PC-9 (cell line): ENCODE measurements at regions not wholly inside any gene's neighbourhood (a gene's known extent, or its start where the extent isn't known, plus 50 kb on each side); places are given as distances from the start of the nearest gene placed in this dataset. TPM values are rescaled to one million over a fixed set of nuclear protein-coding genes. Genes with fewer than 3 reads are reported as not detected.

Experiments used
- BruUV-seq: library from RNA; stranded (reverse); fragments of 400-500 nt; replicated peaks from 2 replicates; lab custom pipeline; 2021; lab: Mats Ljungman, UMichigan
- CTCF ChIA-PET: fragments of 300-600 bp; sonication (Branson Sonifier 250); formaldehyde crosslinking; loops from one replicate; lab custom pipeline; 2022; ENCODE audit warnings: antibody characterized with exemption; lab: Charles Lee
- POLR2A ChIA-PET: fragments of 300-600 bp; sonication (Branson Sonifier 250); formaldehyde crosslinking; loops from one replicate; lab custom pipeline; 2022; ENCODE audit warnings: antibody characterized with exemption; ENCODE audit not compliant: unreplicated experiment; lab: Charles Lee
- DNase-seq, 2 experiments: peaks; one replicate each; pipeline versions ENCODE4 v3.0.0 to v3.0.0-alpha.2; 2015 to 2022; ENCODE audit warnings: mixed read lengths in 1 of 2
- H2AFZ ChIP-seq: fragments of 200-600 bp; sonication (generic); 2 replicates; pipeline ENCODE4 v1.8.1; 2017; ENCODE audit warnings: antibody characterized with exemption
- H3F3A ChIP-seq: fragments of 200-600 bp; sonication (generic); 2 replicates; pipeline ENCODE4 v1.8.1; 2017; ENCODE audit warnings: antibody characterized with exemption, mild to moderate bottlenecking, low read depth; ENCODE audit not compliant: insufficient read depth
- H3K27ac ChIP-seq: fragments of 200-600 bp; sonication (generic); 2 replicates; pipeline ENCODE4 v1.6.1; 2016; ENCODE audit warnings: mixed run types
- H3K27me3 ChIP-seq: fragments of 200-600 bp; sonication (generic); 2 replicates; pipeline ENCODE4 v1.6.1; 2016; ENCODE audit warnings: low read depth, mixed run types; ENCODE audit not compliant: insufficient read depth
- H3K36me3 ChIP-seq: fragments of 200-600 bp; sonication (generic); 2 replicates; pipeline ENCODE4 v1.6.1; 2016; ENCODE audit warnings: low read depth, mixed run types
- H3K4me1 ChIP-seq: fragments of 200-600 bp; sonication (generic); replicated peaks from 2 replicates; pipeline ENCODE4 v1.6.1; 2016; ENCODE audit warnings: mixed run types; ENCODE audit not compliant: insufficient read depth
- H3K4me2 ChIP-seq: fragments of 200-600 bp; sonication (generic); 2 replicates; pipeline ENCODE4 v1.6.1; 2017; ENCODE audit warnings: mixed run types
- H3K4me3 ChIP-seq: fragments of 200-600 bp; sonication (generic); 2 replicates; pipeline ENCODE4 v1.6.1; 2016; ENCODE audit warnings: mixed run types
- H3K79me2 ChIP-seq: fragments of 200-600 bp; sonication (generic); 2 replicates; pipeline ENCODE4 v1.6.1; 2017; ENCODE audit warnings: low read depth, mixed run types
- H3K9me2 ChIP-seq: fragments of 200-600 bp; sonication (generic); 2 replicates; pipeline ENCODE4 v1.8.1; 2017; ENCODE audit warnings: mild to moderate bottlenecking; ENCODE audit not compliant: insufficient read depth
- H3K9me3 ChIP-seq: fragments of 200-600 bp; sonication (generic); 2 replicates; pipeline ENCODE4 v1.8.1; 2016; ENCODE audit warnings: low read depth; ENCODE audit not compliant: insufficient read depth
- H4K20me1 ChIP-seq: fragments of 200-600 bp; sonication (generic); 2 replicates; pipeline ENCODE4 v1.8.1; 2017; ENCODE audit not compliant: insufficient read depth
- EZH2 ChIP-seq: fragments of 200-600 bp; sonication (generic); IDR thresholded peaks from 2 replicates; pipeline ENCODE4 v1.8.0; 2017; ENCODE audit warnings: antibody characterized with exemption, low read depth
- intact Hi-C: fragments of 100-400 bp; cut with micrococcal nuclease; formaldehyde crosslinking; loops from one replicate; pipeline ENCODE4 v1.10.0; 2022; ENCODE audit not compliant: unreplicated experiment
- microRNA-seq: library from miRNA; unstranded; fragments of <30 nt; microRNA quantifications from one replicate; pipeline ENCODE4 v1.2.0, GENCODE V29; 2021; ENCODE audit warnings: borderline number of aligned reads, borderline replicate concordance
- TF ChIP-seq, protein P1 (sequence below): fragments of 200-600 bp; sonication (generic); conservative IDR thresholded peaks from 2 replicates; pipeline ENCODE4 v1.6.1; 2017; ENCODE audit warnings: mixed run types, antibody characterized with exemption, mild to moderate bottlenecking, moderate library complexity

DNA sequence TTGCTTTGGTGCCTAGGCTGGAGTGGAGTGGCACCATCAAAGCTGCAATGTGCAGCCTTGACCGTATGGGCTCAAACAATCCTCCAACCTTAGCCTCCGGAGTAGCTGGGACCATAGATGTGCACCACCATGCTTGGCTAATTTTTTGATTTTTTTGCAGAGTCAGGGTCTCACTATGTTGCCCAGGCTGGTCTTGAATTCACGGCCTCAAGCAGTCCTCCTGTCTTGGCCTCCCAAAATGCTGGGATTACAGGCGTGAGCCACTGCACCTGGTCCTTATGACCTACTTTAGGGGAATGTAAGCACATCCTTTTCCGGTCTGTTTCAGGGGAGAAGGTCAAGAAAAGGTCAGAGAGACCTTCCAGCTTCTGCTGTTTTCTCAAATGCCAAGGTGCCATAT is 53.4 kb upstream of the SPRED2 start:
- Histone ChIP-seq H3K4me1 (peaks cover 1% of the 10 kb centered on the region; the same call in 1 of the 2 replicates), H3K36me3 (no peaks in the 10 kb centered on the region), H3K4me2 (no peak overlapping the region), H3F3A (0 out of 2 replicates have a peak, but pooled peaks cover under 1% of the 10 kb centered on the region), H3K9me2 (no peaks in the 10 kb centered on the region), H3K9me3 (peaks cover 48% of the 10 kb centered on the region), H4K20me1 (no peaks in the 10 kb centered on the region), H3K27ac (no peak overlapping the region), H2AFZ (no peak overlapping the region), H3K4me3 (no peak overlapping the region), H3K27me3 (no peaks in the 10 kb centered on the region), H3K79me2 (no peaks in the 10 kb centered on the region)
- ChIA-PET POLR2A (no interaction called here), CTCF (no interaction called here)
- no peak for DNase-seq
- TF ChIP-seq, protein P1, sequence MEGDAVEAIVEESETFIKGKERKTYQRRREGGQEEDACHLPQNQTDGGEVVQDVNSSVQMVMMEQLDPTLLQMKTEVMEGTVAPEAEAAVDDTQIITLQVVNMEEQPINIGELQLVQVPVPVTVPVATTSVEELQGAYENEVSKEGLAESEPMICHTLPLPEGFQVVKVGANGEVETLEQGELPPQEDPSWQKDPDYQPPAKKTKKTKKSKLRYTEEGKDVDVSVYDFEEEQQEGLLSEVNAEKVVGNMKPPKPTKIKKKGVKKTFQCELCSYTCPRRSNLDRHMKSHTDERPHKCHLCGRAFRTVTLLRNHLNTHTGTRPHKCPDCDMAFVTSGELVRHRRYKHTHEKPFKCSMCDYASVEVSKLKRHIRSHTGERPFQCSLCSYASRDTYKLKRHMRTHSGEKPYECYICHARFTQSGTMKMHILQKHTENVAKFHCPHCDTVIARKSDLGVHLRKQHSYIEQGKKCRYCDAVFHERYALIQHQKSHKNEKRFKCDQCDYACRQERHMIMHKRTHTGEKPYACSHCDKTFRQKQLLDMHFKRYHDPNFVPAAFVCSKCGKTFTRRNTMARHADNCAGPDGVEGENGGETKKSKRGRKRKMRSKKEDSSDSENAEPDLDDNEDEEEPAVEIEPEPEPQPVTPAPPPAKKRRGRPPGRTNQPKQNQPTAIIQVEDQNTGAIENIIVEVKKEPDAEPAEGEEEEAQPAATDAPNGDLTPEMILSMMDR = no peak
- TF ChIP-seq EZH2 = no peak
- intact Hi-C loops = no loop called here
- no TSS peak for BruUV-seq

DNA sequence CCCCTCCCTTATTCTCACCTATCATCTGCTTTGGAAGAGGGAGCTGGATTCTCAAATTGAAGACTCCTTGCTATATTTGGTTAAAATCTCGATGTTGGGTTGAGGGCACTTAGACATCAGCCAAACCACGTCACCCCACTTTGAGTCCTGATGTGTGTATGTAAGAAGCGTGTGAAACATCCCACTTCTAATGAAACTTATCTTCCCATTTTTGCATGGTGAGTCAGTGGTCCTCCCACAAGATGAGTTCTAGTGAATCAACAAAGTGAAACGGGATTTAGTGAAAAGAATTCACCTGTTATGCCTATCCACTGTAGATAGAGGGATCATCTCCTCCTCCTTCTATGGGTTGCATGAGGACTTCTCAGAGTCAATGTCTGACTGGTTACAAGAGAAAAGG is 51.4 kb upstream of the SPRED2 start:
- H3K9me2 ChIP-seq = no peaks in the 10 kb centered on the region
- no peak overlapping the region for H3K27ac ChIP-seq
- BruUV-seq = no TSS peak
- H3K4me2 ChIP-seq = no peak overlapping the region
- H2AFZ ChIP-seq = no peak overlapping the region
- H3K4me3 ChIP-seq = no peak overlapping the region
- H3K27me3 ChIP-seq = no peaks in the 10 kb centered on the region
- intact Hi-C loops = no loop called here
- H3K36me3 ChIP-seq = no peaks in the 10 kb centered on the region
- peaks cover 29% of the 10 kb centered on the region for H3K9me3 ChIP-seq
- H3K79me2 ChIP-seq = no peaks in the 10 kb centered on the region
- H3K4me1 ChIP-seq = no peaks in the 10 kb centered on the region
- no peak for DNase-seq
- CTCF ChIA-PET = no interaction called here
- POLR2A ChIA-PET = no interaction called here
- H3F3A ChIP-seq = no peaks in the 10 kb centered on the region
- no peaks in the 10 kb centered on the region for H4K20me1 ChIP-seq
- TF ChIP-seq, protein P1 = no peak
- TF ChIP-seq EZH2 = no peak

DNA sequence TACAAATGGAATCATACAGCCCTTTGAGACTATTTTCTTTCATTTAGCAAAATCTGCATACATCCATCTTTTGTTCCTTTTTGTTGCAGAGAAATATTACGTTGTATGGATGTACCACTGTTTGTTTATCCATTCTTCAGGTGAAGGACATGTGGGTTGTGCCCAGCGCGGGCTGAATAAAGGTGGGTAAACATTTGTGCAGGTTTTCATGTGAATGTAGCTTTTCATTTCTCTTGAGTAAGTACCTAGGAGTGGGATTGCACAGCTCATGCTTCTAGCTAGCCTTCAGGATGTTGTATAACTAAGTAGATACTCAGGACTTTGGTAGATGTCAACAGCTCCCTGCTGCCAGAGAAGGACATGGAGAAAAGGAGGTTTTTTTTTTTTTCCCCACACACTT is 50.6 kb upstream of the SPRED2 start:
- ChIA-PET POLR2A (interaction anchor here (0.5 kb wide), 1 partner anchor 29 kb away, joined by 4 read pairs; no protein-coding TSS in a partner anchor), CTCF (no interaction called here)
- intact Hi-C loops = no loop called here

More for the DNA sequence above, 50.6 kb upstream of the SPRED2 start:
- peaks cover 21% of the 10 kb centered on the region for H3K9me3 ChIP-seq
- DNase-seq = no peak
- H2AFZ ChIP-seq = no peak overlapping the region
- no peaks in the 10 kb centered on the region for H3K79me2 ChIP-seq
- H3K27me3 ChIP-seq = no peaks in the 10 kb centered on the region
- no peaks in the 10 kb centered on the region for H3K9me2 ChIP-seq
- no peak overlapping the region for H3K27ac ChIP-seq
- no peaks in the 10 kb centered on the region for H3K4me1 ChIP-seq
- H3F3A ChIP-seq = no peaks in the 10 kb centered on the region
- BruUV-seq = no TSS peak
- no peak overlapping the region for H3K4me3 ChIP-seq
- TF ChIP-seq, protein P1 = no peak
- no peak for TF ChIP-seq EZH2
- H3K36me3 ChIP-seq = no peaks in the 10 kb centered on the region
- H3K4me2 ChIP-seq = no peak overlapping the region
- no peaks in the 10 kb centered on the region for H4K20me1 ChIP-seq

Small RNA genes lying in the stretch of these regions (microRNA-seq; reads per million reads assigned to microRNA genes)
- not detected for gene MIR4778
